K562 (cell line): ENCODE measurements at regions not wholly inside any gene's neighbourhood (a gene's known extent, or its start where the extent isn't known, plus 50 kb on each side); places are given as distances from the start of the nearest gene placed in this dataset.

ENCODE experiments used
- BRCA1 ChIP-seq, 2 experiments: fragments of 450-650 bp in 1 of 2; sonication (generic) in 1 of 2; formaldehyde crosslinking in 1 of 2; IDR thresholded peaks; 2 replicates each; pipeline versions ENCODE4 v1.5.0 to v1.6.1; 2017 to 2020; ENCODE audit warnings: mild to moderate bottlenecking in 1 of 2, missing genetic modification reagents in 1 of 2
- ZNF274 ChIP-seq: IDR thresholded peaks from 2 replicates; pipeline ENCODE4 v1.6.1; 2011; ENCODE audit warnings: low read depth, mild to moderate bottlenecking, low read length, moderate library complexity, borderline replicate concordance

- no peak for TF ChIP-seq BRCA1 (IDR thresholded peaks at IDR 0.05)
- TF ChIP-seq BRCA1 (CRISPR knock-in tag; IDR thresholded peaks at IDR 0.05) = no peak
- no peak for TF ChIP-seq ZNF274
Observed at GRCh38 chr3:59460068-59460467, 410.2 kb upstream of the CFAP20DC start.
